KG1 (cell line): ENCODE measurements at regions not wholly inside any gene's neighbourhood (a gene's known extent, or its start where the extent isn't known, plus 50 kb on each side); places are given as distances from the start of the nearest gene placed in this dataset.

ENCODE experiments used
- DNase-seq: peaks from one replicate; lab custom pipeline; 2025; lab: John Stamatoyannopoulos, UW

DNA sequence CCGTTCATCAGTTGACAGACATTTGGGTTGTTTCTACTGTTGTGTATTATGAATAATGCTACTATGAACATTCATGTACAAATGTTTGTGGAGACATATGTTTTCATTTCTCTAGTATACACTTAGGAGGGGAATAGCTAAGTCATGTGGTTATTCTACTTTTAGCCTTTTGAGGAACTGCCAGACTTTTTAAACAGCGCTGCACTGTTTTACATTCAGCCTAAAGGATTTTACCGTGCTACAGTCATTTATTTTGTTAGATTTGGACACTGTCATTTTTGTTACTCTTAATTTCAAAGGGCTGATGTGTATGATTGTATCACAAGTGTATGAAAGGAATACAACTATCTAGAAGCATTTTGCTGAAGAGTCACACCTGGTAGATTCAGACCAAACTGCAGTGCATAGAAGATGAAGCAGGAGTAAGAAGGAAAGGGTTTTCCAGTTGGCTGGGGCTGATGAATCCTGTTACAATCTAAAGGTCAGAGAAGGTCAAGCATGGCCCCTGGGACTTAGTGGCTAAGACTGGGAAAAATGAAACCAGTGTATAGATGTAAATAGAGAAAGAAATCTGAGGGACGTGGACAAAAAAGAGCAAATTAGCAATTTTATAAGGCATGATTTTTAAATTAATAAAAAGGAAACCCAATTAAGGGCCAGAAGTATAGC, 509.7 kb downstream of the PSAT1 start:
- no peak for DNase-seq

DNA sequence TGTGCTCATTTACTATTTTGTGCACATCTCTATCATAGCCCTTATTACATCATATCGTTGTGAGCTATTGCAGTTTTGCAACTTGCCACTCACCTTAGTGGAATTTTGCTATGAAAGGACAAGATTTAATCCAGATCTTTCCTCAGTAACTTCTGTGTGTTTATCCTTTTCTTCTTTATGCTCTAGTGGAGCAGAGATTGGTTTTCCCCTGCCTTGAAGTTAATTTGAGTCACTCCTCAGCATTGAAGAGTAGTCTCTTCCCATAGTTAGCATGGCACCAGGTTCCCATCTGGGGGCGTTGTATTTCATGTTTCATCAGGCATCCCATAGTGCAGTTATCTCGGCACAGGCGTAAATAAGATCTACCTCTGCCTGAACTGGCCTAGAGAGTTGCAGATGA, 510.4 kb downstream of the PSAT1 start:
- DNase-seq, result no peak

DNA sequence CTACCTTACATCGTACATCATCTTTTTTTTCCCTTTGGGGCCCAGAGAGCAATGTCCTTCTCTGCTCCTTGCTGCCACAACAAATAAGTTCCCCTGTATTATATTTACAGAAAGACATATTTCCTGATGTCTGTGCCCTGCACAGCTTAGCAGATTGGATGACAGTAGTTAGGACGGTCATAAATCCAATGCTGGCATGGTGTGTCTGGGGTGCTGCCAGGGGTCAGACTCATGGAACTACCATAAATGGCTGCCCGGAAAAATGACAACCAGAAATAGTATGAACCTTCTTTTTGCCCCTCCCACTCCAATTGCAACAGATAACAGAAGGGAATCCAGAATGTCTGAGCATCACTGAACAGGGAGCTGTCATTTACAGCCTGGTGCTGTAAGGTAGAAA, 511.1 kb downstream of the PSAT1 start:
- DNase-seq, result no peak

DNA sequence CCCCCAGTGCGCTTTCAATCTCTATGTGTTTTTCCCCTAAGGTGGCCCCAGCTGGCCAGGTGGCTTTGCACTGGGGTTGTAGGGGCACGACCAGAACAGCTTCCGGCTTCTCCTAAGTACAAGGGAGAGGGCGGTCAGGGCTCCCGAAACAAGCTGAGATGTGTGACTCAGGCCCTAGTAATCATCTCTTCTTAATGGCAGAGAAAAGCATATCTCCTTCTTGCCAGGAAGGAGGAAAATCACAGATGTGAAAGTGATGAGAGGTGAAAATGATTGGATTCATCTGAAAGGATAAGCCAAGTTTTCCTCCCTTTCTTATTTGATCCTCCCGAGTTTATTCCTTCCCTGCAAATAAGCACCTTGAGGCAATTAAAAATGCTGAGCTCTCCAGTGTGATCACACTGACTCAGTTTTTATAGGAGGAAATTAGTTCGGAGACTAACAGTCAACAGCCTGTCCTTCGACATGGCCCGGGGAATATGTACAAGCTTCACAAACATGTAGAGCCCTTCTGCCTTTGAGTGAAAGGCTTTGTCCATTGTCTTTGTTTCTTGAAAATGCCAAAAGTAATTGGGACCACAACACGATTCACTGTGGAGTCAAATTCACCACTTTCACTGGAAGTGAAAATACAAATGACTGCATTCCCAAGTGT, 514.8 kb downstream of the PSAT1 start:
- no peak for DNase-seq

DNA sequence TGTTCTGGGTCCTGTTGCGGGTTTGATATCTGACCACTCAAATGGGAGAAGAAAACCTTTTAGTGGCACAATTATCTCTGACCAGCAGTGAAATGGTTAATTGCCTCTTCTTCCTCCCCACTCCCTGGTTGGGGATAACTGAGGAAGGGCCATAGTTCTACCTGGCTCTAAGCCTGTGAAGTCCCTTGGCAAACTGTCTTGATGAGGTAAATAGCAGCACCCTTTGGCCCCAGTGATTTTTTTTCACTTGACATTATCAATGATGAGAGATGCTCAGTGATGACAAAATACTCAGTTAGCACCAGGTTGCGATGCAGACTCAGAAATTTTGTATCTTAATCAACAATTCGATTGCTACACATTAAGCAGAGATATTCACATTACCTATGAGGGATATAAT, 515.7 kb downstream of the PSAT1 start:
- DNase-seq, result no peak

DNA sequence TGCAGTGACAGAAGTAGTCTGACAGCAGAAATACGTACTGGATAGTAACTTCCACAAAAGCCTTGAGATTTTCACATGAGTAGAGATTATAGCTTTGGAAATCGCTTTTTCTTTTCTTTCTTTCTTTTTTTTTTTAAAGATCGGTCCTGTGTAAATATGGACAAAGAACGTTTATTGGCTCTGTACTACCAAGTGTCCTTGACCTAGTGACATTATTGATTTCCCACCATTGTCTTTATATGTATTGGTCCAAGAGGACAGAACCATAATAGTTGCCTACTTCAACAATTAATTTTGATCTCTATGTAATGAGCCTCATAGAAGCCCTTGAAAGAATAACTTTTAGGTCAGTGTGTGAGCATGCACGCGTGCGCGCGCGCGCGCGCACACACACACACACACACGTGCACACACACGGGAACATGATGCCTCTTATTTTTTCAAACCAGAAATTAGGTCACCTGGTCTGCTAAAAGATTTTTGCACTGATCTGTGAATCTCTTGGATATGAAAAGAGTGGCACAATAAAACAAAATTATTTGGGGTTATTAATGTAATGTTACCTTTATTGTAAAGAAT, 516.8 kb downstream of the PSAT1 start:
- DNase-seq, result no peak

DNA sequence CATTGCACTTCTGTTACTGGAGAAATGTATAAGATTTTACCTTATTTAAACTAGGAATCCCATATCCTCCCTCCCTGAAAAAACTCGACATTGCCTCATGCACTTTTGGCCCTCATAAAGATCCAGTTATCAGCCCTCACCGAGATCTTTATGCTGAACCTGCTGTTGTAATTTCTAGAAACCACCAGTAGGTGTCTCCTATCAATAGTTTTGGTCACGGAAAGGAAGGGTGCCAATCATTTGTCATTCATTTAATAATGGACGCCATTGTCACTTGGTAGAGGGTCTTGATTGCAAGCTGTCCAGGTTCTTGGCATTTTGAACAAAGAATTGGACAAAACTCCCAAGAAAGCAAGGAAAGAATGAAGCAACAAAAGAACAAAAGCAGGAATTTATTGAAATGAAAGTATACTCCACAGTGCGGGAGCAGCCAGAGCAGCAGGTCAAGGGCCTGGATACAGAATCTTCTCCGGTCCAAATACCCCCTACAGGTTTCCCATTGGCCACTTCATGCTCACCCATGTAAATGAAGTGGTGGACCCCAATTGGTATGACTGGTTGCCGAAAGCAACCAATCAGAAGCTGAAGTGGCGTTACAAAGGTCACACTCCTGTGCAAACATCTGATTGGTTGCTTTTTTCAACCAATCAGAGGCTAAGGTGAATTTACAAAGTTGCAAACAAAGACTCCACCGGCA, 524.3 kb downstream of the PSAT1 start:
- peak; percentile 5 for DNase-seq

DNA sequence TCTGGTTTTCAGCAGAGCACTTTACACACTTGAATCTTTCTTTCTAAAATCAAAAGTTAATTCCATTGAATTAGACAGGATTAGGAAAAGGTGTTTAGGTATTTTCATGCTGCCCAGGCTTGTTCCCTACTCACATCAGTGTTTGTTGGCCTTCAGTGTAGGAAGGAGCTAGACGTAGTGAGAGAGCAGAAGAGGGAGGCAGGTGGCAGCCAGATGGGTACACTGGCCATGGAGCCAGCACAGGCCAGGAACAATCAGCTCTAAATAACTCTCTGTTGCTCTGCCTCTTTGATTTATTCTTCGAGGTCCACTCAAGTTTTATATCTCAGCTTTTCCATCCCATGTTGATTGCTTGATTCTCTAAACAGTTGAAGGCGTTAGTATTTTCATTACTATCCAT, 529.6 kb downstream of the PSAT1 start:
- no peak for DNase-seq

DNA sequence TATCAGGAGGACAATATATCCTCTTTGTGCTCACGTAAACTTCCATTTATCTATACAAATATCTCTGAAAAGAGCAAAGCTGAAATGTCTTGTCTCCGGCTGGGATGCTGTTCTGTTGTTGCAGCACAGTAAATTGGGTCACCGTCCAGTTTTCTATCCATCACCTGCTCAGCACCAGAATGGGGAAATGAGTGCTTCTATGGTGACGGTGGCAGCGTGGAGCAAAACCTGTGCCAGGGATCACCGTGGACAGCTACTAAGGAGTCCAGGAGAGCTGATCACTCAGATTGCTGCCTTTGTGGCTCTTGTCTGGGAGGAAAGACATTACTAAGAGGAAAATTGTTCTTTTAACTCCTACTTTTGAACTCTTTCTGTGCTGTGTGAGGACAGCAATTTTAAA, 531.6 kb downstream of the PSAT1 start:
- no peak for DNase-seq

DNA sequence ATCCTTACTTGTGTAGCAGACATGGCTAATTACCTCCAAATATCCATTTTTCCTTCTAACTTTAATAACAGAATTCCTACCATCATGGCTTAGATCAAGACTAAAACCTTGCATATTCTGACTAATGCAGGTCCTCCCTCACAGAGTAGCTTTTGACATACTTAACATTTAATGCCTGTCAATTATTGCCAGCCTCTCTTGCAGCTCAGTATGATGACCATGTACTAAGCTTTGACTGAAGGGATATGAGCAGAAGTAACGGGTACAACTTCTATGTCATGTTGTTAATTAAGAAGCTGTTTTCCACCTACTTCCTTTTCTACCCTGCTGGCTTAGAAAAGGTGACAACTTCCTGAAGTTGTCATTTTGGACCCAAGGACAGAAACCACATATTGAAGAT, 533.4 kb downstream of the PSAT1 start:
- no peak for DNase-seq

DNA sequence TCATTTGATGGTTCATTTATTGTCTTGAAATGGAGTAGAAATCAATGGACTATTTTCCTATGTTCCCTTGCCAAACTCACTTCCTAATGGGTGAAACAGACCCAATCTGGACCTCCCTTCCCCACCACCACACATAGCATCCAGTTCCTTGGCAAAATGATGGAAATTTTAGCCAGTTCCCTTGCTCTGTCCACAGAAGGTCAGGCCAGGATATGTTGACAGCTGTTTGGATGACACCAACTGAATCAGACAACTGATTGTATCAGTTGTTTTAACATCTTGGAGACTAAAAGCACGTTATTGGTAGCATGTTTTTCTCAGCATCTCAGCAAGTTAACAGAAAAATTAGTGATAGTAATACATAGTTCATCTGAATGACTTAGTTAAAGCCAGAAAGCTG, 534.8 kb downstream of the PSAT1 start:
- no peak for DNase-seq

DNA sequence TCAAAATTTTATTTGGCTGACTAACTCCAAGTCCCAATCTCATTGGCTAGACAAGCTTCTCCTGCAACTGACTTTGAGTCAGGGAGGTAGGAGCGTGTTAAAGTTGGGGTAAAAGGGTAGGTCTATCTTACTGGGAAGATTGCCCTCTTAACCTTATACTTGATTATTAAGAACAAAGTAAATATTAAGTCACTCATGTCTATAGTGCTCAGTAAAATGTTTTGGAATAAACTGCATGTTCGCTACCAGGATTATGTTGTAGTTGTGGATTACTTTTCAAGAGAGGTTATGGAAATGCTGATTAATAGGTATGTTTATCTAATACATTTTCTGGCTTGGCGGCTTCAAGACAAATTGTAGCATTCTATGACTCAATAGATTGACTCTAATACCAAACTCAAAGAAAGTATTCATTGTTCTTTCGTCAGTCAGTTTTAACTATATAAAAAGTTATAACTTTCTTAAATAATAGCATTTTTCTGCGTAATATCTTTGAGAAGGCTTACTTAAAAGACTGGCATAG, 539.1 kb downstream of the PSAT1 start:
- no peak for DNase-seq

DNA sequence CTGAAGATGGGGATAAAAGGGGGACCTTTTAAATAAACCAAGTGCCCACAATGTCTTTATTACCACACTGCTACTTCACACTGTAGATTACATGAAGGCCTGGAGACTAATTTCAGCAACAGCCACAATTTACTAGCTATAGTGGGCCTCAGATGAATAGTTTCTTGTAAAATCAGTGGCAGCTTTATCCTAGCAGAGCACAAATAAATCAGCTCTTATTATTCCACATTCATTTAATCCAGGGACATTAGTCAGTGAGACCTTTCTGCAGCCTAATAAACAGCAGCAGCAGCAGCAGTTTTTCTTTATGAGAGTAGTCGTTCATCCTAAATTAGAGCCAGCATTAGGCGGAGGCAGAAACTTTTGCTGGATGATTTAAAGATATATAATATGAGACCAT, 542.3 kb downstream of the PSAT1 start:
- no peak for DNase-seq

DNA sequence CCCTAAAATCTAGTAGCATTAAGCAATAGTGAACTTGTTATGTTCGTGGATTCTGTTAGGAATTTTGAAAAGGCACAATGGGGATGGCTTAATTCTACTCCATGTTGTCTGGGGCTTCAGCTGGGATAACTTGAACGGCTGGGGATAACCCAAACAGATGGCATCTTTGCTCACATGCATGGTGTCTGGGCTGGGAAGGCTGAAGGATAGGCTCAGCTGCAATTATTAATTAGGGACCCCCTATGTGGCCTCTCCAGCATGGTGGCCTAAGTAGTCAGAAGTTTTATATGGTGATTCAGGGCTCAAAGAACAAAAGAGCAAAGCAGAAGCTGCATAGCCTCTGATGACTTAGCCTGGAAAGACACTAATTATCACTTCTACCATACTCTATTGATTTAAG, 551.1 kb downstream of the PSAT1 start:
- no peak for DNase-seq

DNA sequence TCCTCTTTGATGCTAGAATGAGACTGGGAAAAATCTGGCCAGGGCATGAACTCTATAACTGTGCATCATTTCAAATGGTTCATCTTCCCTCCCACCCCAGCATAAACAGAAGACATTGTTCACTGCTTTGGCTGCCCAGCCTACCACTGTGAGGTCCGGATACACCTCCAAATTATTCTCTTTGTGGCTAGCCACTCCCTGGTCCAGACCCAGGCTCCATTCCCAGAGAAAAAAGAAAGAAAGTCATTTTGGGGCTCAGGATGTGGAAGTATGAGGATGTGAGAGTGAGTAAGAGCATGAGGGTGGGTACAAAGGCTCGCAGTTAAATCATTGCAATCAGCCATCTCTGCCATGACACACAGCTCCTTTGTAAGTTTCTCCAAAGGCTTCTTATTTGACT, 559.2 kb downstream of the PSAT1 start:
- DNase-seq, result no peak

DNA sequence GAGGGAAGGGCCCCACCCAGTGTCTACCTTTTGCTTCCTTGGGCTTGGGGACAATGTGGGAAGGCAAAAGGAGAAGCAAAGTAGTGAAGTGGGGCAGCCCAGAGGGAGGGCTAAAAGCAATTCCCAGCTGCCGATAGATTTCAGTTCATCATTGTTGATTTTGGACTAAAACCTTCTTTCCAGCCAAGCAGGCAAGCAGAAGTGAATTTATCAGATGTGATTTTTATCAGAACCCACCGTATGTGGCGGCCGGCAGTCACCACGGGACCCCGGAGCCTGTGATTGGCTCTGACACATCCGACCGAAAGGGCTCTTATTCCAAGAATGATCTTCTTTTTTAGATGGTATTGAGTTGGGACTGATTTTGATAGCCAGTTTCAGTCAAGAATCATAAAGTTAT, 559.9 kb downstream of the PSAT1 start:
- no peak for DNase-seq

DNA sequence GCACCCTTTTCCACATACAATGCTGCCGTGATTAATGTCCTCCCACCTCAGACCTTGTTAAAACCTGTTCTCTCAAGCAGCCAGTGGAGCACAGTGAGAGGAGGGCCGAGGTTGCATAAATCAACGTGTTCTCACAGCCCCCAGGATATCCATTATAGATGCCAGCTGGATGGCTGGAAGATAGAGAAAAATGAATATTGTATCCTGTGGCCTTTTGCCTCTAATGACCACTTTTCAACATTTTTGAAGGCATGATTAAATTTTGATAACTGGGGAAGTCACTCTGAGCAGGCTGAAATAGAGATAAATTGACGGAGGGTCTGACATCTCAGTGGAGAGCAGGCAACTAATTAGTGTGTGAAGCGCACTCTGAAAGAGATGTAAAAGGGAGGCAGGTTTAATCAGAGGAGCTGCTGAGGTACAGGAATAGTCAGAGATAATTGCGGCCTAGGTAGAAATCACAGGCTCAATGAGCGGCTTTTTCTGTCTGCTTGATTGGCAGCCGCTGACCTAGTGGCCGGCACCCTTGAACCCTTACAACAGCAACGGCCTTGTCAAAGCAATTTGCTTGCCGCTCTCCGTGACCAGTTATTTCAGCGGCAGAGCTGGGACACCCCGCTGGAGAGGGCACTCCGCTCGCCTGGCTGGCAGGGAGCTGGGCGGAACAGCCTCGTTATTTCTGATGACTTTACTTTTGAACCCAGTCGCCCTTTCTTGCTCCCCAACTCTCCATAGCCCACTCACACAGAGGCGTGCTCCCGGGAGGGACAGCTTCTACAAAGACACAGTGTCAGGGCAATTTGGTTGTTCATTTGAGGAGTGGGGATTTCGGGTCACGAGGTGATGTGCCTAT, 560.7 kb downstream of the PSAT1 start:
- no peak for DNase-seq

DNA sequence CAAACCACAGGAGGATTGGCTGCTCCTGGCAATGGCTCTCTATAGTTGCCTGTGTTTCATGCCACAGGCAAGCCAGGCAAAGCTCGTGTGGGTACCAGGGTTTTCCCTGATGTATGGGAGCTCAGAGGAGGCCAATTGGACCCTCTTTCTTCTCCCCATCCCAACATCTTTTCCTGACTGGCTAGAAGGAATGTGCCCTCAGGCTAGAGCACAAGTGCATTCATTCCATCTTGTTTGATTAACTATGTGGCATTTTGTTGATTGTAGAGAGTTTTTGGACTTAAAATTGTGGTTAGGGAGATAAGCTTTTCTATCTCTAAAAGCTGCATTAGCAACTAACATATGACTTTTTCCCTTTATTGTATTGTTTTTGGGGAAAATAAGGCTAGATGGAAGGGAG, 561.3 kb downstream of the PSAT1 start:
- DNase-seq, result no peak

DNA sequence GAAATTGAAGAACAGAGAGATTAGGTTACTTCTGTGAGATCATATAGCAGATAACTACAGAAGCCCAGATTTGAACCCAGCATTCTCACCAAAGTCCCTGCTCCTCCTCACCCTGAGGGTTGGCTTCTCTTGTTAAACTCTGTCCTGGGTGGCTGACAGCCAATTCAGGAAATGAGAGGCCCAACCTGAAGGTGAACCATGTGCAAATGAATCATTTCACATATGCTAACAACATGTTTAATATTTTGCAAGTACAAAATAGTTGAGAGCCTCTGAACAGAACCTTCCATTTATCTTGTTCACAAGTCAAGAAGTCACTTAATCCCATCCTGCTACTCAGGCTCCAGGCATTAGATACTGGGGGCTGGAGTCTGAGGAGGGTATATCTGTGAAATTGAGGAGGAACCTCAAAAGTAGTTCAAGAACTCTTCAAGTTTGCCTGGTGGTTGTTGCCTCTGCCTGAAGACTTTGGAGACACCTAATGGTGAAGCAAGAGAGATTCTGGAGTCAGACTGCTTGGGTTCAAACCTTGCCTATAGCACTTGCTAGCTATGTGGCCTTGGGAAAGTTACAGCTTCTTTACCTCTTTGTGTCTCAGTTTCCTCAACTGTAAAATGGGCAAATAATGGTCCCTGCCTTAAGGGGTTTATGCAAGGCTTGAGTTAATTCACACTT, 564.0 kb downstream of the PSAT1 start:
- DNase-seq, result no peak

DNA sequence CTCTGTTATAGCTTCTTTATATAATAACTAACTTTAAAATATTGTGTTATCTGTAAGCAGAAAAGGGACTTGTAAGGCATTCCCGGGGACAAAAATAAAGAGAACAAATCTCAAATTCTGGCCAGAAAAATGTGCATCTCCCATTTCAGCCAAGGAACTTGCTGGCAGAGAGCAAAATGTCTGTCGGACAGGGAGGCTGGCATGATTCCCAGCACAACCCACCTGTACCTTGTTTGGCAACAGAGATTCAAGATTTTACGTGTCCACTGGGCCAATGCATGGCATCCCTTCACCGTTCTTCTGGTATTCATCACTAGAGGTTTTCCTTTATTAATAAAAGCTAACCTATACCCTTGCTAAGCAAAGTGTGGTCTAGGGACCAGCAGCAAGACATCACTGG, 566.6 kb downstream of the PSAT1 start:
- no peak for DNase-seq

DNA sequence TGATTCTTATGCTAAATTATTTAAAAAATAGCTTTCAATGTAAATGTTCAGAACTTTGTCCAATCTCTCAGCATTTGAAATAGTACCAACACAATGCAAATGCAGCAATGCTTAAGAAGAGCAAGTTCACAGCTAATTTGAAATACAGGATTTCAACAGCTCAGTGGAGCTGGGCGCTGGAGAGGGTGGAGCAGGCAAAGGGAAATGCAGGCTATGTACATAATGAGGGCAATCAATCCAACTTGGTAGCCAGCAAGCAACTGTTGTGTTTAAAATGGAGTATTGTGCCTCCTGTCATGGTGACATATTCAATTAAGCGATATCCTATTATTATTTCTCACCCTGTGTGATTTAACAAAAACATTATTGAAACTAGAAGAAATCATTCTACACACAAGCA, 568.8 kb downstream of the PSAT1 start:
- DNase-seq, result no peak
